CD1c-positive myeloid dendritic cell (primary cell): ENCODE measurements at regions not wholly inside any gene's neighbourhood (a gene's known extent, or its start where the extent isn't known, plus 50 kb on each side); places are given as distances from the start of the nearest gene placed in this dataset.

ENCODE experiments used
- DNase-seq: peaks from one replicate; pipeline ENCODE4 v3.0.0-alpha.2; 2016; ENCODE audit errors: extremely low spot score

DNA sequence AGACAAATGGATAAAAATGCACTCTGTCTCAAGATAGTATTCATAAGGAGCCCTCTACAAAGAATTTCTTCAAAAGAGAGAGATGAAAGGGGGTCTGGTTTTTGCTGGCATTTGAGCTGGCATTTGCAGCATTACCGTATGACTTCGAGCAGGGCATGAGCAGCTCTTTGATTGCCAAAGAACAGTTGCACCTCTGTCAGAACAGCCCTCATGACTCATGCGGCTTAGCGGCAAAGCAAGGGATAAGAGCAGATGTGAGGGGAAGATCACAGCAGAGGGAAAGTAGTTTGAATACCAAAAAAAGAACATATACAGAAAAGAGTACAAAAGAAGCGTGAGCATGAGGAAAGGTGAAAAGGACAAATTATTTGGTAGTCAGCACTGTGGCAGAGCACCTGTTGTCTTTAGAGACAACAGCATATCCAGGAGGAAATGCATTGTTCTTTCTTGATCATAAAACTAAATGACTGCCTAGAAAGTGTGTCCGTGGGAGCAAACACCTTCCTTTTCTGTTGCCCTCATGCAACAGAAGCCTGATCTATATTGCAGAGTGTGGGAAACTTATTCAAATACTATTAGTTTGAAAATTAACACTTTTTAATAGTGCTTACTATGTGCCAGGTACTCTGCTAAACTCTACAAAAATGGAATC, 80.5 kb upstream of the SLC24A5 start:
- DNase-seq: no peak

DNA sequence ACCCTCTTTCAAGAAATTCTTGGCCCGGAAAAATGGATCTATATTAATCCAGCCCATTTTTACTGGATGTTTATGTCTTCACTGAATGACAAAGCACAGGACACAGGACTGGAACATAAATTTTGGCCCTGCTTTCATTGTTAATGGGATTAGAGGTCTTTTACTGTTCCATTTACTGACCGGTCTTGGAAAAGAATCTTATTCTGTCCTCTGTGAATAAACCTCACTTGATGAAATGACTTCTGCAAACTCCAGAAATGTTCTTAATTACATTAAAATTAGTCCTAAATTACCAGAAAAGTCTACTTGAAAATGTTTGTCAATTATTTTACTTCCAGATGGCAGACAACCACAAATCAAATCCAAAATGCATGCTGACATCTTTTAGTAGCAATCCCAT, 79.3 kb upstream of the SLC24A5 start:
- no peak for DNase-seq

DNA sequence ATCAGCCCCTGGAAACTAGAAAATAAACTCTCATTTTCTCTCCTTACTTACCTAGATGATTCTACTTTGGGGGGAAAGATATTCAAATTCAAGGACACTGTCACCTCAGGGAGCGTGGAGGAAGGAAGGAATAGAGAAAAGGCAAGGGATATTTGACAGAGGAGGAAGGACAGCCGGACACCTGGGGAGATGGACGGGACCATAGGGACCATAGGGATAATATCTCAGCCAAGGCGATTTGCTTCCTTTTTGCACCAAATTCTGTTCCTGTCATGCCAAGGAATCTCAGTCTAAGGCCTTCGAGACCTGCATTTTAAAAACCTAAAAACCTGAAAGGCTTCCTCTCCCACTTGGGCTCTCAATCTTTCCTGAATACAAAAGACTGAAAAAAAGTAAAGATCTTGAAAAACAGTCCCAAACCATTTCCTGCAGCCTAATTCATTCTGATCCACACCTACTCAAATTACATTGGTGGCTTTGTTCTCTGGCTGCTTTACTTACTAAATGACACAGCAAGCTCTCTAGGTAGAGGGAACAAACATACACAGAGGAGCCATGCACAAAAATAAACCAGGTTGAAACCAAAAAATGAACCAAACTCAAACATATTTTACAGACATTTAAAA, 73.9 kb upstream of the SLC24A5 start:
- DNase-seq: no peak

DNA sequence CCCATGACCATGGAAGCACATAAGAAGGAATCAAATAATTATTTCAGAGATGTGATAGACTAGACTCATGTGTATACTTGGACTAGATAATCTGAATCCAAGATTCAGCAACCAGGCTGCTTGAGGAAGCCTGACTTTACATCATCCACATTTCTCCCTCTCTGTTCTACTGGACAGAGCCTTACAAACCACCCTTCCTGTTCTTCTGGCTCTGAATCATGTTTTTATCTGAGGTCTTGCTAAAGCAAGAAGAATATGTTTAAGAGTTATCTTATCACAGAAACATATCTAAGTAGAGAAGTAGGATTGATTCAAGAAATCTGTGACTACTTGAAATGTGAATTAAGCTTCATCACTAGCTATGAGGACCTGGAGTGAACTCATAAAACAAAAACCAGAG, 71.1 kb upstream of the SLC24A5 start:
- DNase-seq: no peak

DNA sequence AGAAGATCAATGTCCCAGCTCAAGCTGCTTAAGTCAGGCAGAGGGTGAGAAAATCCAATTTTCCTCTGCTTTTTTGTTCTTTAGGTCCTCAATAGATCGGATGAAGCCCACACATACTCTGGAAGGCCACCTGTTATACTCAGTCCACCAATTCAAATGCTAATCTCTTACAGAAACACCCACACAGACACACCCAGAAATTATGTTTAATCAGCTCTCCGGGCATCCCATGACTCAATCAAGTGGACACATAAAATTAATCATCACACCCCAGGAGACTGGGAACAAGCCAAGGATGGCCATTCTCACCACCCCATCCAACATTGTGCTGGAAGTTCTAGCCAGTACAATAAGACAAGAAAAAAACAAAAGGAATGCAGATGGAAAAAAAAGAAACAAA, 67.8 kb upstream of the SLC24A5 start:
- DNase-seq: no peak

DNA sequence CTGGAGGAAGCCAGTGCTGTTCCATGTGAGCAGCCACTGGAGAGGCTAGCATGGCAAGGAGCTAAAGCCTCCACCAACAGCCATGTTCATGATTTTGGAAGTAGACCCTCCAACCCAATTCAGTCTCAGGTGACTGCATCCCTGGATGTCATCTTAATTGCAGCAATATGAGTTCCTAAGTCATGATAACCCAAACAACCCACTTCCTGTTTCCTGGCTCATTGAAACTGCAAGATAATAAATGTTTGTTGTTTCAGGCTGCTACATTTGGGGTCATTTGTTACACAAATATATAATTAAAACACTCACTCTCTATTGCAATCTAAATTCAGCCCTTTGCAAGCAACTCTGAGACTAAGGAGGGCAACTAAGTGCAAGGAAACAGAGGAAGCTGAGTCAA, 62.4 kb upstream of the SLC24A5 start:
- DNase-seq: no peak

DNA sequence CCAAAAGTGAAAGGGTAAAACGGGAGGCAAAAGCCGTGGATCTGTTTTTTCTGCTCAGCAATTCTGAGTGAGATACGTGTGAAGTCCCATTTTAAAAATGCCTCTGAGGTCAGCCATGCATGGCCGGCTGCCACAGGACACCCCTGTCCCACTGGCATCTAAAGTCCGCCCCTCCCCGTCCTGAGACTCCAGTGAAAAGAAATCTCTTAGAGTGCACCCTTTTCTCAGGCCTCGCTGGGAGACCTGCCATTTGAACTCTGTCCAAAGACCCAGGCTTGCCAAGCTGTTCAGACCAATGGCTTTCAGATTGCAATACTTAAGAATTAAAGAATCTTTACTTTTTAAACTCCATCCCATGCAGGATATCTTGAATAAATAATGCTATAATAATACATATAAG, 61.0 kb upstream of the SLC24A5 start:
- DNase-seq: no peak

DNA sequence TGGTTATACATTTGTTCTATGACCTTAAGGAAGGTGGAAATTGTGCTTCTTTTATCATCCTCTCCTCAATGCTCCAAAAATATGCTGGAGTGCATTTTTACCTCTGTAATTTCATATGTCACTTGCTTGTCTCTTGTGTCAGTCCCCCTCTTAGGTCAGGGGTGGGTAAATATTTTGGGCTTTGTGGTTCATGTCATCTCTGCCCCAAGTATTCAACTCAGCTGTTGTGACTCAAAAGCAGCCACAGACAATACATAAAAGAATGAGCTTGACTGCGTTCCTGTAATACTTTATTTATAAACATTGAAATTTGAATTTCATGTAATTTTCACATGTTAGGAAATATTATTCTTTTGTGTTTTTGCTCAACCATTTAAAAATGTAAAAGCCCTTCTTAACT, 60.4 kb upstream of the SLC24A5 start:
- no peak for DNase-seq

DNA sequence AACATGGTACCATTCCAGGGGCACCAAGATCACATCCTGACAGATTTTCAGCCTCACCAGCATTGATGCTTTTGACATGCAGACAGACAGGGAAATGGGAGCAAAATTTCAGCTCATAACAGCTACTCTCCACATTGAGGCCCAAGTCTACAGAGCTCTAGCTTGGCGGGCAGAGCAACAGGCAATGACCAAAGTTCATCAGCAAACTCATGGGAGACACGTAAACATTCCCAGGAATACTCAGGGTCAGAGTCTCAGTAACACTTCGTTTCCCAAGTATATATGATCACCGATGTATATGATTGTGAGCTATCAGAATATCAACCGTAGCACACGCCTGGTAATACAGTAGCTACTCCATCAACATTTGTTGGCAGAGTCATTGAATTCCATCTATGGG, 59.2 kb upstream of the SLC24A5 start:
- DNase-seq: no peak

DNA sequence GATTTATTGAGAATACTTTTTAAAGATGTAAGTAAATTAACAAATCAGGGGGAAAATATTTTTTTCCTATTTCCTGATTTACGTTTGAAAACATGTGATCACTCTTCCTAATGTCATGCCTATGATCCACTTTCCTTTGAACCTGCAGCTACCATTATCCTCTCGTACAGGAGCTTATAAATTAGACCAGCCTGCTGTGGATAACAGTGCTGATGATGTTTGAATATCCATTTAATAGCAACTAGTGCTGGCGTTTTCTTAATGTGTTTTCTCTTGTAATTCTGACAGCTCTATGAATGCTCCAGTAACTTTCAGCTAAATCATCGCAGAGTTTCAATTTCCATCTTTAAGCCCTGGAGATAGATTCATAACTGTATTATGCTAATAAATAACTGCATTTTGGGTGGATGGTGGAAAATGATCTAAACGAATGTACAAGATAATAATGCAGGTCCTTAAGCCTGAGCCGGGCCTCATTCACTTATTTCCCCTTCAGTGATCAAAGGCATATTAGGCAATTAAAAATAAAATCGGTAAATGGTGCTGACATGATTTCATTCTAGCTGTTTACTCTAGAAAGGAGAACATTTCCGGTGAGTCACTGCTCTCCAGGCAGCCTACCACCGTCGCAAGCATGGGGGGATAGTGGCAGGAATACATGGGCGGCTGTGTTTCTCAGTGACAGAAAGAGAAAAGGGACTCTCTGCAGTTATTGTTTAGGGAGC, 58.5 kb upstream of the SLC24A5 start:
- DNase-seq: no peak

DNA sequence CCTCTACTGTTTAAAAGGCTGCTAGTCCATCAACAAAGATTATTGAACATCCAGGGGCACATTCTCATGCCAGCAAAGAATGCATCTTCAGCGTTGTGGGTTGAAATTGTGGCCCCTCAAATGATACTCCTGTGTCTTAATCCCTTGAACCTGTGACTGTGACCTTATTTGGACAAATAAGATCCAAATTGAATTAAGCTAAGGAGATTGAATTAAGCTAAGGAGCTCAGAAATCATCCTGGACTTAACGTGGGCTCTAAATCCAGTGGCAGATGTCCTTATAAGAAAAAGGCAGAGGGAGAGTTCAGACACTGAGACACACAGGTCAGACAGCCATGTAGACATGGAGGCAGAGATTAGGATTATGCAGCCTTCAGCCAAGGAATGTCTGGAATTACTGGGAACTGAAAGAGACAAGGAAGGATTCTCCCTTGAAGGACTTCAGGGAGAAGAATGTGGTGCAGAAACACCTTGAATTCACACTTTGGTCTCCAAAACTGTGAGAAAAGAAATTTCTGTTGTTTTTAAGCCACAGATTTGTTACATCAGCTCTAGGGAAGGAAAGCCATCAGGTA, 57.3 kb upstream of the SLC24A5 start:
- no peak for DNase-seq

DNA sequence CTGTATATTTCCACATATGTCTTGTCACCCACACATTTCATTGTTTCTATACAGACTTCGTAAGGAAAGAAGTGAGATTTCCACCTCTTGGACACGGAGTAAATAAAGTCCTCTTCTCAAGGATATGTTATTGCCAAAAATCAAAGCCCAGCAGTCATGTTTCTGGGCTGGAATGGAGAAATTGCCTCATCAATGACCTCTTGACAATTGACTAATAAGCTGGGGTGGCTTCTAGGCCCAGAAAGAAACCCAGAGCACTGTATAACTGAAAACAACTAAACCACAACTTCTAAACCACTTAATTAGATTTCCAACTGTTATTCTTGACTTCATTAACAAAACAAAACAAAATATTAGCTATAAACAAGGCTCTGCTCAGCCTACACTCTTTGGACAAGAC, 56.4 kb upstream of the SLC24A5 start:
- DNase-seq: no peak

DNA sequence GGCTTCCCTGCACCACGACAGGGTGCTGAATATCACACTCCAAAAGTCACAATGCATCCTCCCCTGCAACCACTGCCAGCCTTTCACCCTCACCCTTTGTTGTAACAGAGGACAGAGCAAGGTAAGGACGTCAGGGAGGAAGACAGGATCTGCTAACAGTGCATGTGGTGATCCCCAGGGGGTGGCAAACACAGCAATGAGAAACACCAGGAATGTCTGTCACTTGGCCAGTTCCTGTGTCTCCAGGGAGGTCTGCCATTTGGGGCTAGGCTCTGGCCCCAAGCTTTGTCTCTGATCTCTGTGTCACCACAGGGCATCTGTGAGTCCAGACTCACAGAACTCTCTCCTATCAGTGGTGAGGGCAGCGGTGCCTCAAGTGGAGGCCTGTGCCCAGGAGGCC, 54.3 kb upstream of the SLC24A5 start:
- no peak for DNase-seq
